WERI-Rb-1 (cell line): ENCODE measurements at regions not wholly inside any gene's neighbourhood (a gene's known extent, or its start where the extent isn't known, plus 50 kb on each side); places are given as distances from the start of the nearest gene placed in this dataset.

Experiments
- DNase-seq: peaks from one replicate; pipeline ENCODE4 v3.0.0-alpha.2; 2020
- H3K27ac ChIP-seq: fragments of 250-450 bp; sonication (Bioruptor Pico); 2 replicates; pipeline ENCODE4 v1.5.1; 2020; ENCODE audit warnings: mild to moderate bottlenecking, moderate library complexity
- H3K27me3 ChIP-seq: fragments of 250-450 bp; sonication (Bioruptor Pico); 2 replicates; pipeline ENCODE4 v1.5.1; 2021; ENCODE audit warnings: mild to moderate bottlenecking, low read depth, moderate library complexity; ENCODE audit not compliant: insufficient read depth, severe bottlenecking
- H3K36me3 ChIP-seq: fragments of 250-450 bp; sonication (Bioruptor Pico); 2 replicates; pipeline ENCODE4 v1.5.1; 2020; ENCODE audit warnings: mild to moderate bottlenecking, moderate library complexity
- H3K4me3 ChIP-seq: 2 replicates; pipeline ENCODE4 v1.5.1; 2011; ENCODE audit warnings: low read depth, mild to moderate bottlenecking, control low read depth, low read length
- H3K9me3 ChIP-seq: fragments of 250-450 bp; sonication (Bioruptor Pico); 2 replicates; pipeline ENCODE4 v1.5.1; 2021; ENCODE audit warnings: mild to moderate bottlenecking, moderate library complexity; ENCODE audit not compliant: severe bottlenecking
- CTCF ChIP-seq: IDR thresholded peaks from 2 replicates; pipeline ENCODE4 v1.5.1; 2011; ENCODE audit warnings: low read depth, mild to moderate bottlenecking, control low read depth, inconsistent platforms, low read length

GRCh38 chr15:57881361-57881760 is 174.8 kb downstream of the POLR2M start:
- no peaks in the 10 kb centered on the region for H3K27me3 ChIP-seq
- no peak for DNase-seq

GRCh38 chr15:57881972-57882371 is 175.5 kb downstream of the POLR2M start:
- Histone ChIP-seq H3K36me3 (no peaks in the 10 kb centered on the region), H3K27me3 (no peaks in the 10 kb centered on the region), H3K9me3 (no peaks in the 10 kb centered on the region), H3K4me3 (no peak overlapping the region), H3K27ac (no peak overlapping the region)
- no peak for DNase-seq
- no peak for TF ChIP-seq CTCF

More at GRCh38 chr15:57881361-57881760, 174.8 kb downstream of the POLR2M start:
- no peak overlapping the region for H3K4me3 ChIP-seq
- no peaks in the 10 kb centered on the region for H3K9me3 ChIP-seq
- TF ChIP-seq CTCF, result no peak
- H3K27ac ChIP-seq, result no peak overlapping the region
- H3K36me3 ChIP-seq, result no peaks in the 10 kb centered on the region

GRCh38 chr15:57883701-57884100 is 177.2 kb downstream of the POLR2M start:
- TF ChIP-seq CTCF, result no peak
- Histone ChIP-seq H3K27ac (no peak overlapping the region), H3K36me3 (no peaks in the 10 kb centered on the region), H3K9me3 (no peaks in the 10 kb centered on the region), H3K4me3 (no peak overlapping the region), H3K27me3 (no peaks in the 10 kb centered on the region)
- DNase-seq, result no peak

GRCh38 chr15:57884936-57885335 is 178.4 kb downstream of the POLR2M start:
- TF ChIP-seq CTCF, result no peak
- DNase-seq, result no peak
- Histone ChIP-seq H3K36me3 (no peaks in the 10 kb centered on the region), H3K27me3 (no peaks in the 10 kb centered on the region), H3K27ac (no peak overlapping the region), H3K9me3 (no peaks in the 10 kb centered on the region), H3K4me3 (no peak overlapping the region)

- Histone ChIP-seq H3K27me3 (no peaks in the 10 kb centered on the region), H3K4me3 (no peak overlapping the region), H3K9me3 (no peaks in the 10 kb centered on the region), H3K27ac (no peak overlapping the region), H3K36me3 (no peaks in the 10 kb centered on the region)
- TF ChIP-seq CTCF, result no peak
- DNase-seq, result no peak
These were observed 178.9 kb downstream of the POLR2M start for GRCh38 chr15:57885435-57885834.

- Histone ChIP-seq H3K4me3 (no peak overlapping the region), H3K27me3 (no peaks in the 10 kb centered on the region), H3K9me3 (no peaks in the 10 kb centered on the region), H3K27ac (no peak overlapping the region), H3K36me3 (no peaks in the 10 kb centered on the region)
- DNase-seq, result no peak
- no peak for TF ChIP-seq CTCF
These were observed 177.7 kb downstream of the ALDH1A2 start for GRCh38 chr15:57887825-57888224.
